Liver (tissue), 8 donors: ENCODE measurements at regions not wholly inside any gene's neighbourhood (a gene's known extent, or its start where the extent isn't known, plus 50 kb on each side); places are given as distances from the start of the nearest gene placed in this dataset.

Experiments
- DNase-seq: peaks from one replicate; pipeline ENCODE4 v3.0.0-alpha.2; 2017; ENCODE audit warnings: low spot score
- H3K27ac ChIP-seq, 2 donors: one replicate each; pipeline ENCODE4 v1.7.0; 2013; ENCODE audit warnings: inconsistent platforms in 2 of 2, low read length in 2 of 2, control low read depth in 1 of 2, low read depth in 1 of 2, mild to moderate bottlenecking in 1 of 2
- H3K27me3 ChIP-seq, 4 donors: one replicate each; pipeline versions ENCODE4 v1.6.1 to v1.7.0; 2013; ENCODE audit warnings: low read length in 3 of 4, inconsistent platforms in 1 of 4, mild to moderate bottlenecking in 1 of 4, moderate library complexity in 1 of 4; ENCODE audit not compliant: control insufficient read depth in 4 of 4, insufficient read depth in 4 of 4
- H3K36me3 ChIP-seq, 4 donors: one replicate each; pipeline versions ENCODE4 v1.6.1 to v1.7.0; 2013; ENCODE audit warnings: low read length in 3 of 4, mild to moderate bottlenecking in 3 of 4, low read depth in 1 of 4, moderate library complexity in 1 of 4; ENCODE audit not compliant: control insufficient read depth in 4 of 4, insufficient read depth in 3 of 4
- H3K4me1 ChIP-seq, 4 donors: one replicate each; pipeline versions ENCODE4 v1.6.1 to v1.7.0; 2013; ENCODE audit warnings: low read length in 3 of 4, mild to moderate bottlenecking in 3 of 4, moderate library complexity in 1 of 4; ENCODE audit not compliant: control insufficient read depth in 4 of 4, insufficient read depth in 4 of 4
- H3K4me3 ChIP-seq, 3 donors: one replicate each; pipeline versions ENCODE4 v1.6.1 to v1.7.0; 2013; ENCODE audit warnings: low read length in 3 of 3, control low read depth in 1 of 3, low read depth in 1 of 3, mild to moderate bottlenecking in 1 of 3
- H3K9ac ChIP-seq, 2 donors: one replicate each; pipeline ENCODE4 v1.7.0; 2013; ENCODE audit warnings: low read length in 2 of 2, mild to moderate bottlenecking in 2 of 2, moderate library complexity in 2 of 2, control low read depth in 1 of 2, low read depth in 1 of 2
- H3K9me3 ChIP-seq, 4 donors: one replicate each; pipeline versions ENCODE4 v1.6.1 to v1.7.0; 2013; ENCODE audit warnings: low read length in 3 of 4; ENCODE audit not compliant: control insufficient read depth in 4 of 4
- EGR1 ChIP-seq, 2 donors: IDR thresholded peaks; 2 replicates each; pipeline ENCODE4 v1.6.1; 2016 to 2018; ENCODE audit warnings: antibody characterized with exemption in 2 of 2, low read depth in 2 of 2
- FOXA1 ChIP-seq: IDR thresholded peaks from 2 replicates; pipeline ENCODE4 v1.6.1; 2016; ENCODE audit warnings: antibody characterized with exemption
- FOXA2 ChIP-seq: IDR thresholded peaks from 2 replicates; pipeline ENCODE4 v1.6.1; 2016; ENCODE audit warnings: antibody characterized with exemption
- GABPA ChIP-seq, 2 donors: IDR thresholded peaks in 1 of 2; conservative IDR thresholded peaks in 1 of 2; 2 replicates each; pipeline ENCODE4 v1.6.1; 2016; ENCODE audit warnings: antibody characterized with exemption in 2 of 2, mild to moderate bottlenecking in 1 of 2, moderate library complexity in 1 of 2
- HNF4A ChIP-seq, 2 donors: conservative IDR thresholded peaks; 2 replicates each; pipeline ENCODE4 v1.6.1; 2016; ENCODE audit warnings: antibody characterized with exemption in 2 of 2, mild to moderate bottlenecking in 2 of 2
- HNF4G ChIP-seq: IDR thresholded peaks from 2 replicates; pipeline ENCODE4 v1.6.1; 2016; ENCODE audit warnings: antibody characterized with exemption
- JUND ChIP-seq, 2 donors: IDR thresholded peaks; 2 replicates each; pipeline ENCODE4 v1.6.1; 2016; ENCODE audit warnings: antibody characterized with exemption in 2 of 2
- NR2F2 ChIP-seq: IDR thresholded peaks from 2 replicates; pipeline ENCODE4 v1.6.1; 2016; ENCODE audit warnings: antibody characterized with exemption
- RAD21 ChIP-seq, 2 donors: IDR thresholded peaks; 2 replicates each; pipeline ENCODE4 v1.6.1; 2016; ENCODE audit warnings: antibody characterized with exemption in 2 of 2, mild to moderate bottlenecking in 2 of 2
- RXRA ChIP-seq, 2 donors: IDR thresholded peaks; 2 replicates each; pipeline ENCODE4 v1.6.1; 2017 to 2018; ENCODE audit warnings: antibody characterized with exemption in 2 of 2, mild to moderate bottlenecking in 1 of 2
- SP1 ChIP-seq: IDR thresholded peaks from 2 replicates; pipeline ENCODE4 v1.6.1; 2018; ENCODE audit warnings: antibody characterized with exemption, mild to moderate bottlenecking
- TAF1 ChIP-seq: conservative IDR thresholded peaks from 2 replicates; pipeline ENCODE4 v1.6.1; 2016; ENCODE audit warnings: antibody characterized with exemption, mild to moderate bottlenecking
- YY1 ChIP-seq: IDR thresholded peaks from 2 replicates; pipeline ENCODE4 v1.6.1; 2016; ENCODE audit warnings: antibody characterized with exemption, mild to moderate bottlenecking
- WGBS: extraction: QIAGEN DNeasy Blood & Tissue Kit; methylation state at CpG from one replicate; pipeline ENCODE4 v1.1.7; 2013; 5-methylcytosine and 5-hydroxymethylcytosine counted together
- TF ChIP-seq, protein P1 (sequence below): IDR thresholded peaks from 2 replicates; pipeline ENCODE4 v1.6.1; 2016; ENCODE audit warnings: antibody characterized with exemption, mild to moderate bottlenecking
- TF ChIP-seq, protein P2 (sequence below): fragments of 150-350 bp; IDR thresholded peaks from 2 replicates; pipeline ENCODE4 v1.5.1; 2017; ENCODE audit warnings: improper control_type of control experiment, low read depth, low read length; ENCODE audit not compliant: missing input control
- TF ChIP-seq, protein P3 (sequence below): IDR thresholded peaks from 2 replicates; pipeline ENCODE4 v1.6.1; 2016; ENCODE audit warnings: antibody characterized with exemption
- TF ChIP-seq, protein P4 (sequence below): IDR thresholded peaks from 2 replicates; pipeline ENCODE4 v1.6.1; 2016; ENCODE audit warnings: antibody characterized with exemption
- TF ChIP-seq, protein P5 (sequence below): IDR thresholded peaks from 2 replicates; pipeline ENCODE4 v1.6.1; 2016; ENCODE audit warnings: antibody characterized with exemption
- donor health status: healthy.
- donor health status: healthy.
- donor health status: healthy.
- donor health status: healthy.
- donor health status: healthy.

DNA sequence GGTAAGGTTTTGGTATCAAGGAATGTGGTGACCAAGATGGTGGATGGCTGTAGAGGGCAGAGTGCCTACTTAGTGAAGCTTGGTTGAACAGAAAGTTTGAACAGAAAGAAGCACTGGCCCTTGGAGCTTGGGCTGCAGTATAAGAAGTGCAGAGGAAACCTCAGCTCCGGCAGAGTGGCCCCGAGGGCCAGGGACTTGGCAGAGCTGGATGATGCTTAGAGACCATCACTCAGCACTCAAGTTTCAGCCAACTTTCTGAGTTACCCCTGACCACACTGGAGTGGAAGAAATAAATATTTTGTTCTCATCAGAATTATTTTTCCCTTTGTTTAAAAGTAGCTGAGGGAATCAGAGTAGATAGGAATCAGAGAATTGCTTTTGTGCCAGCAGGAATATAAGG is 336.7 kb downstream of the C7orf25 start (continued):
- TF ChIP-seq, protein P1, sequence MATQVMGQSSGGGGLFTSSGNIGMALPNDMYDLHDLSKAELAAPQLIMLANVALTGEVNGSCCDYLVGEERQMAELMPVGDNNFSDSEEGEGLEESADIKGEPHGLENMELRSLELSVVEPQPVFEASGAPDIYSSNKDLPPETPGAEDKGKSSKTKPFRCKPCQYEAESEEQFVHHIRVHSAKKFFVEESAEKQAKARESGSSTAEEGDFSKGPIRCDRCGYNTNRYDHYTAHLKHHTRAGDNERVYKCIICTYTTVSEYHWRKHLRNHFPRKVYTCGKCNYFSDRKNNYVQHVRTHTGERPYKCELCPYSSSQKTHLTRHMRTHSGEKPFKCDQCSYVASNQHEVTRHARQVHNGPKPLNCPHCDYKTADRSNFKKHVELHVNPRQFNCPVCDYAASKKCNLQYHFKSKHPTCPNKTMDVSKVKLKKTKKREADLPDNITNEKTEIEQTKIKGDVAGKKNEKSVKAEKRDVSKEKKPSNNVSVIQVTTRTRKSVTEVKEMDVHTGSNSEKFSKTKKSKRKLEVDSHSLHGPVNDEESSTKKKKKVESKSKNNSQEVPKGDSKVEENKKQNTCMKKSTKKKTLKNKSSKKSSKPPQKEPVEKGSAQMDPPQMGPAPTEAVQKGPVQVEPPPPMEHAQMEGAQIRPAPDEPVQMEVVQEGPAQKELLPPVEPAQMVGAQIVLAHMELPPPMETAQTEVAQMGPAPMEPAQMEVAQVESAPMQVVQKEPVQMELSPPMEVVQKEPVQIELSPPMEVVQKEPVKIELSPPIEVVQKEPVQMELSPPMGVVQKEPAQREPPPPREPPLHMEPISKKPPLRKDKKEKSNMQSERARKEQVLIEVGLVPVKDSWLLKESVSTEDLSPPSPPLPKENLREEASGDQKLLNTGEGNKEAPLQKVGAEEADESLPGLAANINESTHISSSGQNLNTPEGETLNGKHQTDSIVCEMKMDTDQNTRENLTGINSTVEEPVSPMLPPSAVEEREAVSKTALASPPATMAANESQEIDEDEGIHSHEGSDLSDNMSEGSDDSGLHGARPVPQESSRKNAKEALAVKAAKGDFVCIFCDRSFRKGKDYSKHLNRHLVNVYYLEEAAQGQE = no peak
- no peak for TF ChIP-seq SP1

DNA sequence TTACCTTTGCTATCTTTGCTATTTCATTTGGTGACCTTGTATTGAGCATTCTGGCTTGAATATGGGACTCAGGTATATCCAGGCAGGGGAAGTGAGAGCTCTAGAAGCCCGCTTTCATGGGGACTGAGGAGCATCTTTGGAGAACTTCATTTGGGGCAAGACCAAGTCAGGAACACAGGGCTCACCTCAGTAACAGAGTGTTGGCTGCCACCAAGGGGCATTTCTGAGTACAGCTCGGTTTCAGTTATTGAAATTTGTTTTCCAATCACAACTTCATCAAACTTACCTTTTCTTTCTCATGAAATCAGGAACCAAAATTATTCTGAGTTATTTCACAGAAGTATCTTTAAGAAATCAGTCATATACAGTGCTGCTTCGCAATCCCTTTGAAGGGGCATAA is 337.2 kb downstream of the C7orf25 start:
- Histone ChIP-seq H3K4me3 (no peak overlapping the region), H3K9me3 (peaks cover 0 to 7% (median 4%) of the 10 kb centered on the region in 4 donors), H3K9ac (no peak overlapping the region), H3K4me1 (no peaks in the 10 kb centered on the region), H3K27me3 (no peaks in the 10 kb centered on the region), H3K27ac (no peak overlapping the region), H3K36me3 (no peaks in the 10 kb centered on the region)
- TF ChIP-seq, protein P2, sequence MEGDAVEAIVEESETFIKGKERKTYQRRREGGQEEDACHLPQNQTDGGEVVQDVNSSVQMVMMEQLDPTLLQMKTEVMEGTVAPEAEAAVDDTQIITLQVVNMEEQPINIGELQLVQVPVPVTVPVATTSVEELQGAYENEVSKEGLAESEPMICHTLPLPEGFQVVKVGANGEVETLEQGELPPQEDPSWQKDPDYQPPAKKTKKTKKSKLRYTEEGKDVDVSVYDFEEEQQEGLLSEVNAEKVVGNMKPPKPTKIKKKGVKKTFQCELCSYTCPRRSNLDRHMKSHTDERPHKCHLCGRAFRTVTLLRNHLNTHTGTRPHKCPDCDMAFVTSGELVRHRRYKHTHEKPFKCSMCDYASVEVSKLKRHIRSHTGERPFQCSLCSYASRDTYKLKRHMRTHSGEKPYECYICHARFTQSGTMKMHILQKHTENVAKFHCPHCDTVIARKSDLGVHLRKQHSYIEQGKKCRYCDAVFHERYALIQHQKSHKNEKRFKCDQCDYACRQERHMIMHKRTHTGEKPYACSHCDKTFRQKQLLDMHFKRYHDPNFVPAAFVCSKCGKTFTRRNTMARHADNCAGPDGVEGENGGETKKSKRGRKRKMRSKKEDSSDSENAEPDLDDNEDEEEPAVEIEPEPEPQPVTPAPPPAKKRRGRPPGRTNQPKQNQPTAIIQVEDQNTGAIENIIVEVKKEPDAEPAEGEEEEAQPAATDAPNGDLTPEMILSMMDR = no peak
- no peak for TF ChIP-seq SP1
- TF ChIP-seq, protein P3, sequence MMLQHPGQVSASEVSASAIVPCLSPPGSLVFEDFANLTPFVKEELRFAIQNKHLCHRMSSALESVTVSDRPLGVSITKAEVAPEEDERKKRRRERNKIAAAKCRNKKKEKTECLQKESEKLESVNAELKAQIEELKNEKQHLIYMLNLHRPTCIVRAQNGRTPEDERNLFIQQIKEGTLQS = no peak
- TF ChIP-seq FOXA2 = no peak
- no peak for TF ChIP-seq FOXA1
- no peak for TF ChIP-seq HNF4G
- no peak for TF ChIP-seq RAD21 (IDR thresholded peaks at IDR 0.05)
- 70% methylated on average over 3 of the region's 3 CpGs for whole genome bisulfite sequencing
- DNase-seq = no peak

DNA sequence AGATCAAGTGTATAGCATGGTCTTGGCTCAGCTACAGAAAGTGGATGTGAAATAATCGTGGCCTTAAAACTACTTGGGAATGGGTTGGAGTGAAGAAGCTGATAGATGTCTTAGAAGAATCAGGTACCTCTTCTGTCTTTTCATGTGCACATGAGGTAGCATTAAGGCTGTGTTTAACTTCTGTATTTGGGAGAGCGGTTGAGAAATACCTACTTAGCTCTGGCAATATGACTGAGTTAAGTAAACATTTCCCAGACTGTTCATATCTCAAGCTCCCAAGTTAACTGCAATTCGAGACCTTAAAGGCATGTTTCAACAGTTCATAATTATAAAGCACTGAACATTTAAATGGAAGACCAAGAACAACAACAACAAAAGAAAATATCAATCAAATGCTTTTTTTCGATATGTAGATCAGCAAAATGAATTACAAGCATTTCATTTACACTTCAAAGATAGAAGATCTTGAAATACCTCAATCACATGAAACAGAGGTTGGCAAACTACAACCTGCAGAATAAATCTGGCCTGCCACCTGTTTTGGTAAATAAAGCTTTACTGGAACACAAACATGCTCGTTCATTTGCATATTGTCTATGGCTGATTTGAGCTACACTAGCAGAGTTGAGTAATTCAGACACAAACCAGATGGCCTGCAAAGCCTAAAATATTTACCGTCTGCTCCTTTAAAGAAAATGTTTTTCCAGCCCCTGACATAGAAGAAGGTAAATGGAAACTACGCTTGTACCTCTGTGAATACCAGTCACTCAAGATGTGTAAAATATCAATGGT is 337.1 kb upstream of the GLI3 start:
- H3K27me3 ChIP-seq = no peaks in the 10 kb centered on the region
- H3K9me3 ChIP-seq = peaks cover 0 to 5% (median 4%) of the 10 kb centered on the region in 4 donors
- H3K4me1 ChIP-seq = no peaks in the 10 kb centered on the region
- 50% methylated on average over 7 of the region's 7 CpGs for WGBS
- no peak for DNase-seq
- no peaks in the 10 kb centered on the region for H3K36me3 ChIP-seq
- H3K9ac ChIP-seq = no peak overlapping the region
- no peak overlapping the region for H3K4me3 ChIP-seq
- no peak overlapping the region for H3K27ac ChIP-seq
- no peak for TF ChIP-seq TAF1
- no peak for TF ChIP-seq GABPA (IDR thresholded peaks at IDR 0.05 in 1 of 2, conservative IDR thresholded peaks at IDR 0.05 in 1 of 2)
- no peak for TF ChIP-seq RXRA (IDR thresholded peaks at IDR 0.05)
- TF ChIP-seq FOXA1 = no peak
- TF ChIP-seq HNF4G = no peak
- TF ChIP-seq, protein P4, sequence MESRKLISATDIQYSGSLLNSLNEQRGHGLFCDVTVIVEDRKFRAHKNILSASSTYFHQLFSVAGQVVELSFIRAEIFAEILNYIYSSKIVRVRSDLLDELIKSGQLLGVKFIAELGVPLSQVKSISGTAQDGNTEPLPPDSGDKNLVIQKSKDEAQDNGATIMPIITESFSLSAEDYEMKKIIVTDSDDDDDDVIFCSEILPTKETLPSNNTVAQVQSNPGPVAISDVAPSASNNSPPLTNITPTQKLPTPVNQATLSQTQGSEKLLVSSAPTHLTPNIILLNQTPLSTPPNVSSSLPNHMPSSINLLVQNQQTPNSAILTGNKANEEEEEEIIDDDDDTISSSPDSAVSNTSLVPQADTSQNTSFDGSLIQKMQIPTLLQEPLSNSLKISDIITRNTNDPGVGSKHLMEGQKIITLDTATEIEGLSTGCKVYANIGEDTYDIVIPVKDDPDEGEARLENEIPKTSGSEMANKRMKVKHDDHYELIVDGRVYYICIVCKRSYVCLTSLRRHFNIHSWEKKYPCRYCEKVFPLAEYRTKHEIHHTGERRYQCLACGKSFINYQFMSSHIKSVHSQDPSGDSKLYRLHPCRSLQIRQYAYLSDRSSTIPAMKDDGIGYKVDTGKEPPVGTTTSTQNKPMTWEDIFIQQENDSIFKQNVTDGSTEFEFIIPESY = no peak
- no peak for TF ChIP-seq YY1
- TF ChIP-seq JUND (IDR thresholded peaks at IDR 0.05) = no peak
- no peak for TF ChIP-seq EGR1 (IDR thresholded peaks at IDR 0.05; ENCODE audit: low read depth in 2 of 2)
- TF ChIP-seq HNF4A (conservative IDR thresholded peaks at IDR 0.05) = no peak
- no peak for TF ChIP-seq FOXA2
- TF ChIP-seq RAD21 (IDR thresholded peaks at IDR 0.05) = no peak
- no peak for TF ChIP-seq NR2F2
- TF ChIP-seq, protein P5, sequence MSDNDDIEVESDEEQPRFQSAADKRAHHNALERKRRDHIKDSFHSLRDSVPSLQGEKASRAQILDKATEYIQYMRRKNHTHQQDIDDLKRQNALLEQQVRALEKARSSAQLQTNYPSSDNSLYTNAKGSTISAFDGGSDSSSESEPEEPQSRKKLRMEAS = no peak
- no peak for TF ChIP-seq SP1
- TF ChIP-seq, protein P2 = no peak
- TF ChIP-seq, protein P3 = no peak
